Mesothelial cell of epicardium (in vitro differentiated cells): ENCODE measurements at regions not wholly inside any gene's neighbourhood (a gene's known extent, or its start where the extent isn't known, plus 50 kb on each side); places are given as distances from the start of the nearest gene placed in this dataset.

Experiments
- DNase-seq, 2 experiments: peaks; one replicate each; pipeline ENCODE4 v3.0.0; 2021; ENCODE audit warnings: low spot score in 2 of 2; ENCODE audit not compliant: unreplicated experiment in 2 of 2
- H3K27ac Mint-ChIP-seq: 2 replicates; pipeline ENCODE4 v1.8.0; 2021; ENCODE audit warnings: mixed read lengths
- H3K27me3 Mint-ChIP-seq: 2 replicates; pipeline ENCODE4 v1.8.0; 2021; ENCODE audit warnings: low read depth, mixed read lengths
- H3K36me3 Mint-ChIP-seq: 2 replicates; pipeline ENCODE4 v1.8.0; 2021; ENCODE audit warnings: mixed read lengths
- H3K4me1 Mint-ChIP-seq: 2 replicates; pipeline ENCODE4 v1.8.0; 2021; ENCODE audit warnings: mixed read lengths
- H3K4me3 Mint-ChIP-seq: 2 replicates; pipeline ENCODE4 v1.8.0; 2021; ENCODE audit warnings: mild to moderate bottlenecking, moderate library complexity, mixed read lengths
- H3K9me3 Mint-ChIP-seq: 2 replicates; pipeline ENCODE4 v1.8.0; 2021; ENCODE audit warnings: mixed read lengths
- TF ChIP-seq, protein P1 (sequence below): fragments of 200-600 bp; sonication (generic); IDR thresholded peaks from one replicate; pipeline ENCODE4 v1.5.0; 2021; ENCODE audit warnings: antibody characterized with exemption; ENCODE audit not compliant: unreplicated experiment

DNA sequence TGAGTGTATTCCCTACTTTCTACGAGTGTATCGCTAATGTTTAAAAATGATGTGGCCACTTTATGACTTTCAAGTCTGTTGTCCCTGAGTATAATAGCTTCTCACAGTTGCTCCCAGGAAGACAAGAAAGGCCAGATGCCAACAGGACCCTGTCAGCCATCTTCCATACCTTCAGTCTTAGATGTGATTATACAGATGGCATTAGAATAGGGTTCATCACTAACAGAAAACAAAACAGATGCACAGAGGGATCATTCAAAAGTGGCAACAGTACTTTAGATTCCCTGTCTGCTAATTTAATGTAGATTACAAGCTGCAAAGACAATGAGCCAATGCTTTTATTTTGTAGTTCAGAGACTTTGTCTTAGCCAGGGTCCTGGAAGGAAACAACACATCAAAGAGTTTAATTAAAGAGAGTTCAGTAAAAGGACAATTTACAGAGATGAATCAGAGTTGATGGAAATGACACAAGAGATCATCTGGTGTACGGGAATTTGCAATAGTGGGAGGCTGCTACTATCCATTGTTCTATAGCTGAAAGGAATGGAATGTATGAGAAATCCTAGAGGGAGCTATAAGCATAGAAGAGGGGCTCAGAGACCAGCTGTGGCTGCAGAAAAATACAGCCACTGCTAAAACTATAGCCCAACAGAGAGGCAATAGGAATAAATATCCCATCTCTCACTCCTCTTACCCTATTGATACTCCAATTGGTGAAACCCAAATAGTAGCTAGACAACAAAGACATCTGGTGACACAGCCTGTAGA, 393.7 kb upstream of the SMC2 start:
- Mint-ChIP-seq H3K9me3 (no peaks in the 10 kb centered on the region), H3K4me3 (no peak overlapping the region), H3K36me3 (no peaks in the 10 kb centered on the region), H3K4me1 (peaks cover 5% of the 10 kb centered on the region), H3K27ac (no peak overlapping the region), H3K27me3 (no peaks in the 10 kb centered on the region)
- no peak for DNase-seq
- TF ChIP-seq, protein P1, sequence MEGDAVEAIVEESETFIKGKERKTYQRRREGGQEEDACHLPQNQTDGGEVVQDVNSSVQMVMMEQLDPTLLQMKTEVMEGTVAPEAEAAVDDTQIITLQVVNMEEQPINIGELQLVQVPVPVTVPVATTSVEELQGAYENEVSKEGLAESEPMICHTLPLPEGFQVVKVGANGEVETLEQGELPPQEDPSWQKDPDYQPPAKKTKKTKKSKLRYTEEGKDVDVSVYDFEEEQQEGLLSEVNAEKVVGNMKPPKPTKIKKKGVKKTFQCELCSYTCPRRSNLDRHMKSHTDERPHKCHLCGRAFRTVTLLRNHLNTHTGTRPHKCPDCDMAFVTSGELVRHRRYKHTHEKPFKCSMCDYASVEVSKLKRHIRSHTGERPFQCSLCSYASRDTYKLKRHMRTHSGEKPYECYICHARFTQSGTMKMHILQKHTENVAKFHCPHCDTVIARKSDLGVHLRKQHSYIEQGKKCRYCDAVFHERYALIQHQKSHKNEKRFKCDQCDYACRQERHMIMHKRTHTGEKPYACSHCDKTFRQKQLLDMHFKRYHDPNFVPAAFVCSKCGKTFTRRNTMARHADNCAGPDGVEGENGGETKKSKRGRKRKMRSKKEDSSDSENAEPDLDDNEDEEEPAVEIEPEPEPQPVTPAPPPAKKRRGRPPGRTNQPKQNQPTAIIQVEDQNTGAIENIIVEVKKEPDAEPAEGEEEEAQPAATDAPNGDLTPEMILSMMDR = no peak

GRCh38 chr9:103702572-103702971, 391.5 kb upstream of the SMC2 start:
- Mint-ChIP-seq H3K4me3 (no peak overlapping the region), H3K9me3 (no peaks in the 10 kb centered on the region), H3K36me3 (no peaks in the 10 kb centered on the region), H3K27ac (no peak overlapping the region), H3K27me3 (no peaks in the 10 kb centered on the region), H3K4me1 (peaks cover 3% of the 10 kb centered on the region)
- TF ChIP-seq, protein P1 = no peak
- DNase-seq = no peak

DNA sequence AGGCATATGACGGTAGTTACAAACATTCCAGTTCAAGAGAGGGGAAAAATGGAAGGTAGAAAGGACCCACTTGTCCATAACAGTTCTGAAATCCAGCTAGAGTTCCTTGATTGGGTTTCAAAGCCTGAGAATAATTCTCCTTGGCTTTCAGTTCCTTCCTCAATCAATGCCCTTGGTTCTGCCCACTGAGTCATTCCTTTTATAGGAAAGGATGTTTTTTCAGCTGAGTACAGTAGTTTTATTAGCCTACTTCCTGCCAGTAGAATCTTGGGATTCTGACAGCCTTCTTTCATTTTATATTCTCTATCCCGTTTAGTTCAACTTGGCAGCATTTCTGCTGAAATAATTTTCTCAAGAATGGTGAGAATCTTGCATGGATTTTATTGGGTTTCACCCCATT, 386.9 kb upstream of the SMC2 start:
- Mint-ChIP-seq H3K4me1 (no peaks in the 10 kb centered on the region), H3K27me3 (no peaks in the 10 kb centered on the region), H3K36me3 (no peaks in the 10 kb centered on the region), H3K9me3 (peaks cover 4% of the 10 kb centered on the region), H3K27ac (no peak overlapping the region), H3K4me3 (no peak overlapping the region)
- TF ChIP-seq, protein P1 = no peak
- no peak for DNase-seq

DNA sequence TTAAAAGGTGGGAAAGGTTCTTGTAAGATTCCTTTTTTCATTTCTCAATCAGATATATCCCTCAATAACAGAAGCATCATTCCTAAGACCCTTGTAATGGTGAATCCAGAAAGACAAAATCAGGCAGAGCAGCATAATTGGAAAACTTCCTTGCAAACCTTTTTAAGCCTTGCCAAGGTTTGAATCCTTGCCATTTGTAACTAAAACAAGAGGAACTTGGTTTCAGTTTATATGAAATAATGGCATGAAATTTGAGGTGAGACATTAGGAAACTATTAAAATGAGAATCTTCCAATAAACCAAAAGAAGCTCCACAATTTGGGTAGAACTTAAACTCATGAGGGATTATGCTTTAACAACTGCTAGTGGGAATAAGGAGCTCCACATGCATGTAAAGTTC, 384.7 kb upstream of the SMC2 start:
- Mint-ChIP-seq H3K9me3 (peaks cover 4% of the 10 kb centered on the region), H3K27me3 (no peaks in the 10 kb centered on the region), H3K27ac (no peak overlapping the region), H3K36me3 (no peaks in the 10 kb centered on the region), H3K4me1 (no peaks in the 10 kb centered on the region), H3K4me3 (no peak overlapping the region)
- DNase-seq = no peak
- TF ChIP-seq, protein P1 = no peak

- H3K4me3 Mint-ChIP-seq = no peak overlapping the region
- H3K4me1 Mint-ChIP-seq = no peaks in the 10 kb centered on the region
- H3K27me3 Mint-ChIP-seq = no peaks in the 10 kb centered on the region
- H3K9me3 Mint-ChIP-seq = peaks cover 9% of the 10 kb centered on the region
- no peaks in the 10 kb centered on the region for H3K36me3 Mint-ChIP-seq
- DNase-seq = no peak
- TF ChIP-seq, protein P1 = no peak
- no peak overlapping the region for H3K27ac Mint-ChIP-seq
These were observed 380.5 kb upstream of the SMC2 start for GRCh38 chr9:103713631-103714030.
